Sigmoid colon (tissue), 6 donors: ENCODE measurements at regions not wholly inside any gene's neighbourhood (a gene's known extent, or its start where the extent isn't known, plus 50 kb on each side); places are given as distances from the start of the nearest gene placed in this dataset.
"Not testable (repeated sequence)": the region's sequence is repeated elsewhere in the genome, so short reads cannot be mapped to it uniquely, and the experiment has no call there.

Source experiments
- DNase-seq: peaks from one replicate; pipeline ENCODE4 v3.0.0-alpha.2; 2019
- H3K27ac ChIP-seq, 4 donors: fragments of 200-600 bp; sonication (generic); one replicate each; pipeline ENCODE4 v1.5.1; 2016 to 2019; ENCODE audit warnings: mild to moderate bottlenecking in 1 of 4
- H3K27me3 ChIP-seq, 3 donors: fragments of 200-600 bp; sonication (generic); one replicate each; pipeline ENCODE4 v1.5.1; 2019; ENCODE audit warnings: mild to moderate bottlenecking in 1 of 3
- H3K36me3 ChIP-seq, 4 donors: fragments of 200-600 bp; sonication (generic); one replicate each; pipeline ENCODE4 v1.5.1; 2016 to 2019
- H3K4me1 ChIP-seq, 4 donors: fragments of 200-600 bp; sonication (generic); one replicate each; pipeline ENCODE4 v1.5.1; 2017 to 2019
- H3K4me3 ChIP-seq, 4 donors: fragments of 200-600 bp; sonication (generic); one replicate each; pipeline ENCODE4 v1.5.1; 2017 to 2019; ENCODE audit warnings: mild to moderate bottlenecking in 2 of 4, moderate library complexity in 1 of 4
- H3K9me3 ChIP-seq, 4 donors: fragments of 200-600 bp in 3 of 4; sonication (generic) in 3 of 4; one replicate each; pipeline versions ENCODE4 v1.5.1 to v1.6.1; 2013 to 2019
- EP300 ChIP-seq, 4 donors: sonication (generic); formaldehyde crosslinking; IDR thresholded peaks; one replicate each; pipeline ENCODE4 v1.6.1; 2017; ENCODE audit warnings: antibody characterized with exemption in 4 of 4
- POLR2A ChIP-seq, 2 donors: fragments of 450-650 bp; IDR thresholded peaks; one replicate each; pipeline ENCODE4 v1.6.1; 2016; ENCODE audit warnings: antibody characterized with exemption in 2 of 2, mild to moderate bottlenecking in 2 of 2, moderate library complexity in 2 of 2
- POLR2AphosphoS5 ChIP-seq, 4 donors: sonication (generic); formaldehyde crosslinking; IDR thresholded peaks; one replicate each; pipeline ENCODE4 v1.6.1; 2017; ENCODE audit warnings: antibody characterized with exemption in 4 of 4
- WGBS, 2 donors: extraction: QIAGEN DNeasy Blood & Tissue Kit; methylation state at CpG; one replicate each; pipeline ENCODE4 v1.1.7; 2013; 5-methylcytosine and 5-hydroxymethylcytosine counted together
- intact Hi-C: fragments of 100-400 bp; cut with DNase I; formaldehyde crosslinking; loops from one replicate; pipeline ENCODE4 v1.15.1; 2023
- TF ChIP-seq, protein P1 (sequence below), 4 experiments: fragments of 450-650 bp in 3 of 4; fragments of 200-600 bp in 1 of 4; IDR thresholded peaks; one replicate each; pipeline ENCODE4 v1.5.1; 2016 to 2019; ENCODE audit warnings: antibody characterized with exemption in 4 of 4, mild to moderate bottlenecking in 3 of 4, moderate library complexity in 2 of 4
- donor health status: healthy with polysubstance abuse.
- donor health status: healthy.

DNA sequence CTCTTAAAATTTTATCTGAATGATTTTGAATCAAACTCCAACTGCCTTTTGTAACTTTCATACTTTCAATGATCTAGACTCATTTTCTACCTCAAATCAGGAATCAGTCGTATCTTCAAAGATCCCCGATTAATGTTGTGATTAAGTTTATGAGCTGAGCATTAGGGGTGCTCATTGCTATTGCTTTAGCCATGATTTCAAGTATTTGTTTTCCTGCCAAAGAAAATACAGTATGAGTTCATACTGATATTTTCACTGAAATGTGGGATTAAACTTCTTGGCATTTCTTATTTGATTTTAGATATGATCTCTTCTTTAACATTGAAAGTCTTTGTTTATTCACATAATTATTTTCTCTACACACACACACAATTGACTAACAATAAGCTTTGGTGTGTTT is 785.6 kb downstream of the NTRK3 start:
- Histone ChIP-seq H3K4me3 (no peak overlapping the region), H3K9me3 (no peaks in the 10 kb centered on the region), H3K27me3 (no peaks in the 10 kb centered on the region), H3K27ac (no peak overlapping the region), H3K4me1 (no peaks in the 10 kb centered on the region), H3K36me3 (no peaks in the 10 kb centered on the region)
- TF ChIP-seq EP300 (IDR thresholded peaks at IDR 0.05) (no peak), POLR2AphosphoS5 (IDR thresholded peaks at IDR 0.05) (no peak), POLR2A (IDR thresholded peaks at IDR 0.05) (no peak)
- TF ChIP-seq, protein P1, sequence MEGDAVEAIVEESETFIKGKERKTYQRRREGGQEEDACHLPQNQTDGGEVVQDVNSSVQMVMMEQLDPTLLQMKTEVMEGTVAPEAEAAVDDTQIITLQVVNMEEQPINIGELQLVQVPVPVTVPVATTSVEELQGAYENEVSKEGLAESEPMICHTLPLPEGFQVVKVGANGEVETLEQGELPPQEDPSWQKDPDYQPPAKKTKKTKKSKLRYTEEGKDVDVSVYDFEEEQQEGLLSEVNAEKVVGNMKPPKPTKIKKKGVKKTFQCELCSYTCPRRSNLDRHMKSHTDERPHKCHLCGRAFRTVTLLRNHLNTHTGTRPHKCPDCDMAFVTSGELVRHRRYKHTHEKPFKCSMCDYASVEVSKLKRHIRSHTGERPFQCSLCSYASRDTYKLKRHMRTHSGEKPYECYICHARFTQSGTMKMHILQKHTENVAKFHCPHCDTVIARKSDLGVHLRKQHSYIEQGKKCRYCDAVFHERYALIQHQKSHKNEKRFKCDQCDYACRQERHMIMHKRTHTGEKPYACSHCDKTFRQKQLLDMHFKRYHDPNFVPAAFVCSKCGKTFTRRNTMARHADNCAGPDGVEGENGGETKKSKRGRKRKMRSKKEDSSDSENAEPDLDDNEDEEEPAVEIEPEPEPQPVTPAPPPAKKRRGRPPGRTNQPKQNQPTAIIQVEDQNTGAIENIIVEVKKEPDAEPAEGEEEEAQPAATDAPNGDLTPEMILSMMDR (IDR thresholded peaks at IDR 0.05): no peak
- WGBS, 2 donors: 62 to 68% methylated on average over 2 of the region's 2 CpGs
- DNase-seq: no peak
- intact Hi-C loops: no loop called here

DNA sequence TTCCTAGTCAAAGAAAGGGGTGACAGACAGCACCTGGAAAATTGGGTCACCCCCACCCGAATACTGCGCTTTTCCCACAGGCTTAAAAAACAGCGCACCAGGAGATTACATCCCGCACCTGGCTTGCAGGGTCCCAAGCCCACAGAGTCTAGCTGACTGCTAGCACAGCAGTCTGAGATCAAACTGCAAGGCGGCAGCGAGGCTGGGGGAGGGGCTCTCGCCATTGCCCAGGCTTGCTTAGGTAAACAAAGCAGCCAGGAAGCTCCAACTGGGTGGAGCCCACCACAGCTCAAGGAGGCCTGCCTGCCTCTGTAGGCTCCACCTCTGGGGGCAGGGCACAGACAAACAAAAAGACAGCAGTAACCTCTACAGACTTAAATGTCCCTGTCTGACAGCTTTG is 792.6 kb downstream of the NTRK3 start:
- H3K9me3 ChIP-seq, H3K27me3 ChIP-seq, H3K36me3 ChIP-seq, DNase-seq, H3K4me3 ChIP-seq, intact Hi-C loops, H3K4me1 ChIP-seq, H3K27ac ChIP-seq: not testable (repeated sequence)
- WGBS, 2 donors: 66 to 72% methylated on average over 7 of the region's 7 CpGs

DNA sequence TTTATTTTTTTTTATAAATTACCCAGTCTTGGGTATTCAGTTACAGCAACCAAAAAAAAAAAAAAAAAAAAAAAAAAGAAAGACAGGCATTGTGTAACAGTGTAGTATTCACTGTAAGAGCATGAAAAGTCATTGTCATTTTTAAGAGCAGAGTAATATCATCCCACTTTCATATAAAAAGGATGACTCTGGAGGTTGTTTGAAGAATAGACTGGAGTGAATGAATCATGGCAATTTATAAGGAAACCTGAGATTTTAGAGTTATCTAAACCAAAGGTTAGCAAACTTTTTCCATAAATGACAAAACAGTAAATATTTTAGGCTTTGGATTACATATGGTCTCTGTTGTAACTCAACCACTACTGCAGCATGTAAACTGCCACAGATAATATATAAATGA is 794.9 kb downstream of the NTRK3 start:
- H3K27me3 ChIP-seq: no peaks in the 10 kb centered on the region
- intact Hi-C loops: no loop called here
- no peaks in the 10 kb centered on the region for H3K4me1 ChIP-seq
- no peaks in the 10 kb centered on the region for H3K9me3 ChIP-seq
- H3K27ac ChIP-seq: no peak overlapping the region
- TF ChIP-seq POLR2AphosphoS5 (IDR thresholded peaks at IDR 0.05): no peak
- TF ChIP-seq EP300 (IDR thresholded peaks at IDR 0.05): no peak
- TF ChIP-seq, protein P1 (IDR thresholded peaks at IDR 0.05): no peak
- no peak for TF ChIP-seq POLR2A (IDR thresholded peaks at IDR 0.05)
- no peaks in the 10 kb centered on the region for H3K36me3 ChIP-seq
- H3K4me3 ChIP-seq: no peak overlapping the region
- DNase-seq: no peak

DNA sequence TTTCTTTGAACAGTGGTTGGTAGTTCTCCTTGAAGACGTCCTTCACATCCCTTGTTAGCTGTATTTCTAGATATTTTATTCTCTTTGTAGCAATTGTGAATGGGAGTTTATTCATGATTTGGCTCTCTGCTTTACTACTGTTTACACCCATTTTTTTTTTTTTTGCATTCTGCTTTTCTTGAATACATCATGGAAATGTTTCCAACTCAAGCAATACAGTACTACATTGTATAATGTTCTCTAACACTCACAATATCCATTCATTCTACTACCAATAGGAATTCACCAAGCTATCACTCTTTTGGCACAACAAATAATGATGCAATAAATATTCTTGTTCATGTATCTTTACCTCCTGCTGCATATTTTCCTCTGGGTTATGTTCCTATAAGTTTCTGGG is 801.7 kb downstream of the NTRK3 start:
- WGBS, 2 donors: 80 to 89% methylated on average over 1 of the region's 1 CpG
- intact Hi-C loops: no loop called here

DNA sequence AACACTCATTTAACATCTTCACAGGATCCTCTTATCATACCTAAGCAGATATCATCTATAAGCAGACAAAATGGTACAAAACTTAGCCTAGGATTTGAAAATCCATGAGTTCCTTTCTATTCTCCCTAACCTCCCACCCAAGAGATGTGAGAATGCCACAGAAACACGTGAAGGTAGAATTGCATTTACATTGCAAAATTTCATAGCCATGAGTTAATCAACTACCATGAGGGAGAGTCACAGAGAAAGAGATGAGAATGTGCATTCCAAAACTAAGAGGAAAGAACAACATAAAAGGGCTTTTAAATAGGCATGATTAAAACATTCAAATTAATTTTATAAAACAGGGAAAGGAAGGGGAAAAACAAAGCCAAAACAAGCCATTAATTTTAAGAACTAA is 806.2 kb downstream of the NTRK3 start:
- Histone ChIP-seq H3K27ac (no peak overlapping the region), H3K27me3 (no peaks in the 10 kb centered on the region), H3K4me1 (no peaks in the 10 kb centered on the region), H3K9me3 (peaks cover 0 to 3% (median 0%) of the 10 kb centered on the region in 4 donors), H3K36me3 (no peaks in the 10 kb centered on the region), H3K4me3 (no peak overlapping the region)
- intact Hi-C loops: no loop called here
- TF ChIP-seq, protein P1 (IDR thresholded peaks at IDR 0.05): no peak
- TF ChIP-seq EP300 (IDR thresholded peaks at IDR 0.05): no peak
- no peak for TF ChIP-seq POLR2A (IDR thresholded peaks at IDR 0.05)
- no peak for TF ChIP-seq POLR2AphosphoS5 (IDR thresholded peaks at IDR 0.05)
- WGBS, 2 donors: 16 to 32% methylated on average over 1 of the region's 1 CpG
- DNase-seq: no peak

More for the DNA sequence above, 801.7 kb downstream of the NTRK3 start:
- Histone ChIP-seq H3K4me1 (no peaks in the 10 kb centered on the region), H3K4me3 (no peak overlapping the region), H3K9me3 (no peaks in the 10 kb centered on the region), H3K36me3 (no peaks in the 10 kb centered on the region), H3K27me3 (no peaks in the 10 kb centered on the region), H3K27ac (no peak overlapping the region)
- DNase-seq: no peak
- no peak for TF ChIP-seq POLR2AphosphoS5 (IDR thresholded peaks at IDR 0.05)
- TF ChIP-seq POLR2A (IDR thresholded peaks at IDR 0.05): no peak
- TF ChIP-seq EP300 (IDR thresholded peaks at IDR 0.05): no peak
- TF ChIP-seq, protein P1 (IDR thresholded peaks at IDR 0.05): no peak
